Activated T-helper 17 cell treated with anti-CD3 and anti-CD28 coated beads, Interleukin-2, amount 50 U/mL, for 72 hours (primary cell): ENCODE measurements at regions not wholly inside any gene's neighbourhood (a gene's known extent, or its start where the extent isn't known, plus 50 kb on each side); places are given as distances from the start of the nearest gene placed in this dataset.

Experiments
- ATAC-seq: fragments of 150-1000 bp; cut with Tn5 transposase; replicated peaks from 2 replicates; pipeline ENCODE4 v1.10.0; 2021; ENCODE audit warnings: mild to moderate bottlenecking, moderate library complexity
- H3K27ac Mint-ChIP-seq: one replicate; pipeline ENCODE4 v1.8.0; 2022; ENCODE audit warnings: mixed read lengths
- H3K27me3 Mint-ChIP-seq: one replicate; pipeline ENCODE4 v1.8.0; 2022; ENCODE audit warnings: mixed read lengths
- H3K36me3 Mint-ChIP-seq: one replicate; pipeline ENCODE4 v1.8.0; 2022; ENCODE audit warnings: low read depth, mild to moderate bottlenecking, mixed read lengths
- H3K4me1 Mint-ChIP-seq: one replicate; pipeline ENCODE4 v1.8.0; 2022; ENCODE audit warnings: mixed read lengths
- H3K4me3 Mint-ChIP-seq: one replicate; pipeline ENCODE4 v1.8.0; 2022; ENCODE audit warnings: mild to moderate bottlenecking, mixed read lengths
- H3K9me3 Mint-ChIP-seq: one replicate; pipeline ENCODE4 v1.8.0; 2022; ENCODE audit warnings: mixed read lengths

DNA sequence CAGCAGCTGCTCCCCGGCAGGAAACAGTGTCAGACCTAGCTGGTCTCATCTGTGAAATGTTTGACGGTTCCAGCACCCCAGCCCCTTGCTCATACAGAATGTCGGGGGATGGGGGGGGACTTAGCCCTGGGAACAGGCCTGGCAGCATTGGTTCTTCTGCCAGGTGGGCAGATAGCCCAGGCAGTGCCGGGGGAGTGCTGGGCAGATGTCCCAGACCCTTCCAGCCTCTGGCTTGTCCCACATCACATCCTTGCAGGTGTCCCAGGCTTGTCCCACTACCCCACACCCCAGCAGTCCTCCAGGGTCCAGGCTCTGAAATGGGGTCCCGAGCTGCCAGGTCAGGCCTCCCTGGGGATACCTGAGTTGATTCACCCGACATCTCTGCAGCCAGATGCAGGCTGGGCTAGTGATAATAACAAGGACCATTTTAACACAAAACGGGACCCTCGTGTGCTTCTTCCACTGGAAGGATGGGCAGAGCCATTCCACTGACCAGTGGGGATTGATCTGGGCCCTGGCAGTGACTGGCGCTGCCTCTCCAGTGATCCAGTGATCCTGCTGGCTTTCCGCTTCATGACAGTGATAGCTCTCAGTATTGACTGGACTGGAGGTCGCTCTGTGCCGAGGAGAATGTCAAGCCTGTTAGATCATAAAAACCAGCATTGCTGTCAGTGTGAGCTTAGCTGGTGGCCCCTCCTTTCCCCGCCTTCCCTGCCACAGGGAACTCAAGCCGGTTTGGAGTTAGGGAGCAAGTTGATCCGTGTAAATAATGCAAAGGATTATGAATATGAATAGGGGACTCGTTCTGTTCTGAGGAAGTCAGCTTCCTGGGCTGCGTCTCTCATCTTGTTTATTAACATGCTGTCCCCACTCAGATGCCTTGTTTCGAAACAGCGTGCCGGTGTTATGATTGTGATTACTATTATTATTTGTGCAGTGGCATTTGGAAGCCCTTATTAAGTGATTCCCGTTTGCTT, 180.6 kb downstream of the AACS start:
- H3K9me3 Mint-ChIP-seq, result no peaks in the 10 kb centered on the region
- no peak for ATAC-seq
- no peaks in the 10 kb centered on the region for H3K4me1 Mint-ChIP-seq
- H3K4me3 Mint-ChIP-seq, result no peak overlapping the region
- H3K36me3 Mint-ChIP-seq, result no peaks in the 10 kb centered on the region
- peaks cover 35% of the 10 kb centered on the region for H3K27me3 Mint-ChIP-seq
- no peak overlapping the region for H3K27ac Mint-ChIP-seq

- H3K27ac Mint-ChIP-seq, result no peak overlapping the region
- no peak for ATAC-seq
- H3K36me3 Mint-ChIP-seq, result no peaks in the 10 kb centered on the region
- peaks cover 27% of the 10 kb centered on the region for H3K27me3 Mint-ChIP-seq
- H3K9me3 Mint-ChIP-seq, result no peaks in the 10 kb centered on the region
- no peaks in the 10 kb centered on the region for H3K4me1 Mint-ChIP-seq
- no peak overlapping the region for H3K4me3 Mint-ChIP-seq
Measured at GRCh38 chr12:125247477-125247876, 182.2 kb downstream of the AACS start.

DNA sequence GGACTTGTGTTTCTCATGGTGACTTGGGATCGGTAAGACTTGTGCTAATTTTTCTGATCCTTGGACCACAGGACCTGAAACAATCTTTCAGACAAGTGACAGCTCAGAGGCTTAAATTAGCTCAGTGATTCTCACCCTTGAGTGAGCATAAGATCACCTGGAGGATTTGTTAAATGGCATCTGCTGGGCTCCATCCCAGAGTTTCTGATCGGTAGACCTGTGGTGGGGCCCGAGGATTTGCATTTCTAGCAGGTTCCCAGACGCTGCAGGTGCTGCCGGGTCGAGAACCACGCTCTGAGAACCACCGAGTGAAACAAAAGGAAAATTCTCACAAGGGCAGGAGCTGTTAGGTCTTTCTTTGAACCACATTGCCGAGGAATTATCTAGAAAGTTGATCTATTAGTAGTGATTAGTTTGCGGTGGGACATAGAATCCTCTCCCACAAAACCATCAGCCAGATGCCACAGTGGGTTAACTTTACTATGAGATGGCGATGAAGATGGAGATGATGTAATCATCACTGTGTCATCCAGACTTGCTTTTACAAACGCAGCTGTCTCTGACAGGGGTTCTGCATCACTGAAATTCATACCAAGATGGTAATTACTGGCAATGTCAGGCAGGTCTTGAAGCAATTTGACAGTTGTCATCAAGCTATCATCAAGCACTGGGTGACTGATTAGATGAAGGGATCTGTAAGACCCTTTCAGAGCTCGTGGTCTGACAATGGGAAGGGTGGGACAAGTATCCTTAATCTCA, 184.0 kb downstream of the AACS start:
- H3K4me3 Mint-ChIP-seq, result no peak overlapping the region
- no peaks in the 10 kb centered on the region for H3K4me1 Mint-ChIP-seq
- no peak for ATAC-seq
- H3K27me3 Mint-ChIP-seq, result peaks cover 24% of the 10 kb centered on the region
- H3K9me3 Mint-ChIP-seq, result no peaks in the 10 kb centered on the region
- H3K36me3 Mint-ChIP-seq, result no peaks in the 10 kb centered on the region
- H3K27ac Mint-ChIP-seq, result no peak overlapping the region

- H3K27ac Mint-ChIP-seq, result no peak overlapping the region
- H3K27me3 Mint-ChIP-seq, result peaks cover 22% of the 10 kb centered on the region
- no peak overlapping the region for H3K4me3 Mint-ChIP-seq
- no peaks in the 10 kb centered on the region for H3K4me1 Mint-ChIP-seq
- no peak for ATAC-seq
- no peaks in the 10 kb centered on the region for H3K9me3 Mint-ChIP-seq
- no peaks in the 10 kb centered on the region for H3K36me3 Mint-ChIP-seq
Measured at GRCh38 chr12:125249932-125250331, 184.7 kb downstream of the AACS start.

- no peak for ATAC-seq
- Mint-ChIP-seq H3K4me1 (no peaks in the 10 kb centered on the region), H3K4me3 (no peak overlapping the region), H3K36me3 (no peaks in the 10 kb centered on the region), H3K27ac (no peak overlapping the region), H3K9me3 (no peaks in the 10 kb centered on the region), H3K27me3 (peaks cover 18% of the 10 kb centered on the region)
Measured at GRCh38 chr12:125254236-125254635, 189.0 kb downstream of the AACS start.

- Mint-ChIP-seq H3K36me3 (no peaks in the 10 kb centered on the region), H3K4me3 (no peak overlapping the region), H3K27ac (no peak overlapping the region), H3K9me3 (no peaks in the 10 kb centered on the region), H3K27me3 (peaks cover 18% of the 10 kb centered on the region), H3K4me1 (no peaks in the 10 kb centered on the region)
- no peak for ATAC-seq
Measured at GRCh38 chr12:125254856-125255255, 189.6 kb downstream of the AACS start.

DNA sequence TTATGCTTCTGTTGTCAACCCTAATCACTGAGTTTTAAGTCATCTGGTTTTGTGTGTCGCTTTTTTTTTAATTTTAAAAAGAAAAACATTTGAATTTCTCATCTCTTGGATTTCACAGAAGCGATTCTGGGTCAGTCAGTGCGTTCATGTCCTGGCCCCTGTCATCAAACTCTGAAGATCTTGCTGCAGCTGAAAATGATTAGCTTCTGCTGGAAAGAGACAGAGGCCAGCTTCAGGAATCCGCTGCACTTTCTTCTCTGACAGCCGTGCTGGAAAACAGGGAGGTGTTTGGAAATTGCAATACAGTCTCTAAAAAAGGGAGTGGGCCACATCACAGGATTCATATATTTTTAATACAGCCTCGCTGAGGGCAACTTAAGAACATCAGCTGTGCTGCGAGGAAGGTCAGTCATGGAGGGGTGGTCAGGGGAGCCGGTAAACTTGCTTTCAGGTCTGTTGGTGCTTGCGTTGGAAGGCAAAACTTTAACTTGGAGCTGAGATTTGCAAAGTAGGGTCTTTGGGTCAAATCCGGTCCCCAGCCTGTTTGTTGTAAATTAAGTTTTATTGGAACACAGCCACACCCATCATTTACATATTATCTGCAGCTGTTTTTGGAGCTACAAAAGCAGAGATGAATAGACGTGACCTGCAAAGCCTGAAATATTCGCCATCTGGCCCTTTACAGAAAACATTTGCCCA, 190.8 kb downstream of the AACS start:
- Mint-ChIP-seq H3K4me1 (no peaks in the 10 kb centered on the region), H3K36me3 (no peaks in the 10 kb centered on the region), H3K4me3 (no peak overlapping the region), H3K27me3 (peaks cover 14% of the 10 kb centered on the region), H3K9me3 (no peaks in the 10 kb centered on the region), H3K27ac (no peak overlapping the region)
- ATAC-seq, result no peak

DNA sequence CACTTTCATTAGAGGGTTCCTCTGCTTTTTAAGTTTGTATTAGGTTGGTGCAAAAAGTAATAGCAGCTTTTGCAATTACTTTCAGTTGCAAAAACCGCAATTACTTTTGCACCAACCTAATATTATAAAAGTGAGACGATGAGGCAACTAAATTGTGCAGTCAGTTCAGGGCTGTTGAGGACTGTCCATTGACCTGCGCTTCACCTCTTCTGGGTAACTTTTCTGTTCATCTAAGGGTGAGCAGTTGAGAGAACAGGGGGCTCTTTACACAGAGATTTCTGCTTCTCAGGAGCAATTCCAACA, 191.3 kb downstream of the AACS start:
- peaks cover 14% of the 10 kb centered on the region for H3K27me3 Mint-ChIP-seq
- no peak for ATAC-seq
- no peaks in the 10 kb centered on the region for H3K36me3 Mint-ChIP-seq
- no peaks in the 10 kb centered on the region for H3K4me1 Mint-ChIP-seq
- H3K4me3 Mint-ChIP-seq, result no peak overlapping the region
- H3K27ac Mint-ChIP-seq, result no peak overlapping the region
- no peaks in the 10 kb centered on the region for H3K9me3 Mint-ChIP-seq

GRCh38 chr12:125259178-125259867, 194.1 kb downstream of the AACS start:
- no peak overlapping the region for H3K4me3 Mint-ChIP-seq
- no peaks in the 10 kb centered on the region for H3K4me1 Mint-ChIP-seq
- no peak overlapping the region for H3K27ac Mint-ChIP-seq
- ATAC-seq, result no peak
- peaks cover 18% of the 10 kb centered on the region for H3K27me3 Mint-ChIP-seq
- no peaks in the 10 kb centered on the region for H3K36me3 Mint-ChIP-seq
- no peaks in the 10 kb centered on the region for H3K9me3 Mint-ChIP-seq

GRCh38 chr12:125262851-125263250, 197.6 kb downstream of the AACS start:
- no peaks in the 10 kb centered on the region for H3K4me1 Mint-ChIP-seq
- ATAC-seq, result no peak
- no peak overlapping the region for H3K4me3 Mint-ChIP-seq
- no peaks in the 10 kb centered on the region for H3K36me3 Mint-ChIP-seq
- no peaks in the 10 kb centered on the region for H3K9me3 Mint-ChIP-seq
- H3K27ac Mint-ChIP-seq, result no peak overlapping the region
- peaks cover 12% of the 10 kb centered on the region for H3K27me3 Mint-ChIP-seq

- no peak for ATAC-seq
- Mint-ChIP-seq H3K27ac (no peak overlapping the region), H3K4me1 (no peaks in the 10 kb centered on the region), H3K27me3 (peaks cover 12% of the 10 kb centered on the region), H3K4me3 (no peak overlapping the region), H3K36me3 (no peaks in the 10 kb centered on the region), H3K9me3 (no peaks in the 10 kb centered on the region)
Measured at GRCh38 chr12:125263385-125263784, 198.2 kb downstream of the AACS start.

GRCh38 chr12:125267114-125267513, 201.9 kb downstream of the AACS start:
- Mint-ChIP-seq H3K4me3 (no peak overlapping the region), H3K27me3 (peaks cover 19% of the 10 kb centered on the region), H3K9me3 (no peaks in the 10 kb centered on the region), H3K36me3 (no peaks in the 10 kb centered on the region), H3K27ac (no peak overlapping the region), H3K4me1 (no peaks in the 10 kb centered on the region)
- ATAC-seq, result no peak

DNA sequence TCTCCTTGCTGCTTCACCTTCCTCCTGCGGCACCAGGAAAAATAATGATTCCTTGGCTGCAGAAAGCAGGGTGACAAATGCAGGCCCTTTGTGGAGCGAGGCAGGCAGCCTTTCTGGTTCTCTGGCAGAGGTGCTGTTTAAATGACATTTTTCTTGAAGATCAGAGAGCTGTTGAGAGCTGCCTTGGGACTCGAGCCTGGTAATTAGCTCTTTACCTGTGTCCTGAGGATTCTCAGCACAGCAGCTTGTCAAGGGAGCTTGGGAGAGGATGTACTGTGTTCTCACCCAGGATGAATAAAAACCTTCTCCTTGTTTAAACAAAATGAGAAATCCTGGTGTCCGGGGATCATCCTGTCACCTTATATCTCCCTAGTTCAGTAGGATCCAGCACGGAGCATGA, 204.0 kb downstream of the AACS start:
- H3K27ac Mint-ChIP-seq, result no peak overlapping the region
- H3K27me3 Mint-ChIP-seq, result peaks cover 17% of the 10 kb centered on the region
- no peaks in the 10 kb centered on the region for H3K9me3 Mint-ChIP-seq
- H3K36me3 Mint-ChIP-seq, result no peaks in the 10 kb centered on the region
- H3K4me1 Mint-ChIP-seq, result no peaks in the 10 kb centered on the region
- no peak for ATAC-seq
- no peak overlapping the region for H3K4me3 Mint-ChIP-seq

DNA sequence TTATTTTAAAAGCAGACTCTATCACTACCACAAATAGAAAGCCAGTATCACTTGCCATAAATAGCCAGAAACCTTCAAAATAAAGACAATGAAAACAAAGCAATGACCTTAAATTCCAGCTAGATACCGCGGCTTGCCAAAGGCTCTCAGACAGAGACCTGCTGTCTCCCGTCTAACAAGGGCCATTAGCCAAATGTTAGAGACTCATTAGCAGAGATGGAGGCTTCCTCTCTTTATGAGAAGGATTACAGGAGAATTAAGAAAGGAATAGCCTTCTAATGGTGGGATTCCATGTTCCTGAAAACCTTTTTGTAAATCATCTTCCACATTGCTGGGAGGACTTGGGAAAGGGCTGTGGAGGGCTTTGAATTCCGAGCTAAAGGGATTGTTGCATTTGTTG, 206.7 kb downstream of the AACS start:
- ATAC-seq, result no peak
- peaks cover 20% of the 10 kb centered on the region for H3K27me3 Mint-ChIP-seq
- H3K9me3 Mint-ChIP-seq, result no peaks in the 10 kb centered on the region
- no peaks in the 10 kb centered on the region for H3K4me1 Mint-ChIP-seq
- no peak overlapping the region for H3K4me3 Mint-ChIP-seq
- no peaks in the 10 kb centered on the region for H3K36me3 Mint-ChIP-seq
- no peak overlapping the region for H3K27ac Mint-ChIP-seq
